ENCODE measurements at regions not wholly inside any gene's neighbourhood (a gene's known extent, or its start where the extent isn't known, plus 50 kb on each side); places are given as distances from the start of the nearest gene placed in this dataset.
"Not testable (repeated sequence)": the region's sequence is repeated elsewhere in the genome, so short reads cannot be mapped to it uniquely, and the experiment has no call there.

- ChIA-PET RAD21 (ENCODE audit: low non-redundant PET in 1 of 2, low total read pairs in 2 of 2, uncharacterized antibody in 2 of 2, unreplicated experiment in 2 of 2) (no interaction called here), POLR2A (no interaction called here), CTCF (no interaction called here)
- Histone ChIP-seq H3K36me3 (ENCODE audit: control insufficient read depth in 1 of 2, insufficient read depth in 2 of 2, low read length in 2 of 2) (no peaks in the 10 kb centered on the region), H2AFZ (ENCODE audit: low read depth, low read length, poor library complexity, severe bottlenecking) (no peak overlapping the region), H3K4me2 (ENCODE audit: low read length) (no peak overlapping the region), H3K9me2 (ENCODE audit: insufficient read depth) (no peaks in the 10 kb centered on the region), H3K4me3 (replicated peaks in 1 of 2; ENCODE audit: low read depth in 1 of 2, low read length in 2 of 2) (no peak overlapping the region), H3K4me1 (ENCODE audit: control insufficient read depth in 1 of 2, insufficient read depth in 2 of 2, low read length in 2 of 2) (peaks cover 6 to 21% of the 10 kb centered on the region in 2 experiments; a peak in 3 of 4 replicates), H3K9me3 (ENCODE audit: control insufficient read depth in 1 of 2, insufficient read depth in 1 of 2, low read depth in 1 of 2, low read length in 2 of 2) (no peaks in the 10 kb centered on the region), H3K27me3 (ENCODE audit: insufficient read depth, low read length) (no peaks in the 10 kb centered on the region), H3K27ac (ENCODE audit: low read depth, low read length) (no peak overlapping the region), H4K20me1 (ENCODE audit: insufficient read depth) (no peaks in the 10 kb centered on the region), H3K9ac (ENCODE audit: low read length) (no peak overlapping the region), H3K79me2 (ENCODE audit: insufficient read depth, low read length) (no peaks in the 10 kb centered on the region)
- TF ChIP-seq ELF1 (IDR thresholded peaks at IDR 0.05; ENCODE audit: borderline replicate concordance, low read depth) (no peak), EGR1 (IDR thresholded peaks at IDR 0.05; ENCODE audit: low read depth) (no peak), SP1 (IDR thresholded peaks at IDR 0.05; ENCODE audit: low read depth) (no peak), FOSL1 (IDR thresholded peaks at IDR 0.05; ENCODE audit: low read depth) (no peak), MAX (IDR thresholded peaks at IDR 0.05) (no peak), CBX3 (IDR thresholded peaks at IDR 0.05; ENCODE audit: low read depth) (no peak)
- DNase-seq (ENCODE audit: low read depth, low spot score) (no peak), ATAC-seq (no peak)
- intact Hi-C loops (cut with micrococcal nuclease) = no loop called here
- no TSS peak for BruUV-seq (replicated peaks)
Observed at GRCh38 chr7:116407165-116407564, 92.4 kb upstream of the CAV2 start.

GRCh38 chr7:116408166-116408565 lies 91.4 kb upstream of the CAV2 start:
- intact Hi-C loops (cut with micrococcal nuclease) = no loop called here
- no peaks in the 10 kb centered on the region for H3K9me3 ChIP-seq (ENCODE audit: control insufficient read depth in 1 of 2, insufficient read depth in 1 of 2, low read depth in 1 of 2, low read length in 2 of 2)
- no peak for DNase-seq (ENCODE audit: low read depth, low spot score)
- H3K36me3 ChIP-seq (ENCODE audit: control insufficient read depth in 1 of 2, insufficient read depth in 2 of 2, low read length in 2 of 2) = no peaks in the 10 kb centered on the region
- ChIA-PET POLR2A (no interaction called here), RAD21 (ENCODE audit: low non-redundant PET in 1 of 2, low total read pairs in 2 of 2, uncharacterized antibody in 2 of 2, unreplicated experiment in 2 of 2) (no interaction called here), CTCF (no interaction called here)
- H3K9ac ChIP-seq (ENCODE audit: low read length) = no peak overlapping the region
- H4K20me1 ChIP-seq (ENCODE audit: insufficient read depth) = no peaks in the 10 kb centered on the region
- H3K79me2 ChIP-seq (ENCODE audit: insufficient read depth, low read length) = no peaks in the 10 kb centered on the region
- H3K4me3 ChIP-seq (replicated peaks in 1 of 2; ENCODE audit: low read depth in 1 of 2, low read length in 2 of 2) = no peak overlapping the region
- TF ChIP-seq CTCF (IDR thresholded peaks at IDR 0.05 in 2 of 3, conservative IDR thresholded peaks at IDR 0.05 in 1 of 3; ENCODE audit: borderline replicate concordance in 1 of 3, insufficient read depth in 1 of 3, low read depth in 2 of 3, low read length in 2 of 3) (no peak), YY1 (IDR thresholded peaks at IDR 0.05; ENCODE audit: extremely low read depth, insufficient replicate concordance, low read depth, low read length) (no peak), MAX (IDR thresholded peaks at IDR 0.05) (no peak), RAD21 (IDR thresholded peaks at IDR 0.05; ENCODE audit: low read depth) (no peak), JUND (IDR thresholded peaks at IDR 0.05) (no peak), FOSL1 (IDR thresholded peaks at IDR 0.05; ENCODE audit: low read depth) (no peak), EZH2phosphoT487 (IDR thresholded peaks at IDR 0.05; ENCODE audit: borderline replicate concordance) (no peak), ZFX (IDR thresholded peaks at IDR 0.05) (no peak), SIN3A (IDR thresholded peaks at IDR 0.05; ENCODE audit: low read depth) (no peak), POLR2AphosphoS5 (IDR thresholded peaks at IDR 0.05; ENCODE audit: low read depth, low read length) (no peak)
- no peak for ATAC-seq
- no peaks in the 10 kb centered on the region for H3K27me3 ChIP-seq (ENCODE audit: insufficient read depth, low read length)
- BruUV-seq (replicated peaks) = no TSS peak
- no peak overlapping the region for H3K27ac ChIP-seq (ENCODE audit: low read depth, low read length)
- no peak overlapping the region for H2AFZ ChIP-seq (ENCODE audit: low read depth, low read length, poor library complexity, severe bottlenecking)
- no peak overlapping the region for H3K4me2 ChIP-seq (ENCODE audit: low read length)
- H3K4me1 ChIP-seq (ENCODE audit: control insufficient read depth in 1 of 2, insufficient read depth in 2 of 2, low read length in 2 of 2) = peaks cover 6 to 21% of the 10 kb centered on the region in 2 experiments; a peak in 3 of 4 replicates
- H3K9me2 ChIP-seq (ENCODE audit: insufficient read depth) = no peaks in the 10 kb centered on the region

GRCh38 chr7:116408831-116409453 lies 90.6 kb upstream of the CAV2 start:
- H4K20me1 ChIP-seq (ENCODE audit: insufficient read depth); H3K4me2 ChIP-seq (ENCODE audit: low read length); H3K9ac ChIP-seq (ENCODE audit: low read length); H3K79me2 ChIP-seq (ENCODE audit: insufficient read depth, low read length); DNase-seq (ENCODE audit: low read depth, low spot score); H3K9me3 ChIP-seq (ENCODE audit: control insufficient read depth in 1 of 2, insufficient read depth in 1 of 2, low read depth in 1 of 2, low read length in 2 of 2); H3K9me2 ChIP-seq (ENCODE audit: insufficient read depth); H3K4me3 ChIP-seq (replicated peaks in 1 of 2; ENCODE audit: low read depth in 1 of 2, low read length in 2 of 2); BruUV-seq (replicated peaks); ATAC-seq; H2AFZ ChIP-seq (ENCODE audit: low read depth, low read length, poor library complexity, severe bottlenecking); CTCF ChIA-PET; H3K27ac ChIP-seq (ENCODE audit: low read depth, low read length); intact Hi-C loops (cut with micrococcal nuclease); H3K36me3 ChIP-seq (ENCODE audit: control insufficient read depth in 1 of 2, insufficient read depth in 2 of 2, low read length in 2 of 2); RAD21 ChIA-PET (ENCODE audit: low non-redundant PET in 1 of 2, low total read pairs in 2 of 2, uncharacterized antibody in 2 of 2, unreplicated experiment in 2 of 2); H3K27me3 ChIP-seq (ENCODE audit: insufficient read depth, low read length): not testable (repeated sequence)
- POLR2A ChIA-PET = interaction anchor here (0.6 kb wide), 1 partner anchor 90 kb away, joined by 5 read pairs; no protein-coding TSS in a partner anchor
- peaks cover 6 to 18% of the 10 kb centered on the region in 2 experiments; a peak in 3 of 4 replicates for H3K4me1 ChIP-seq (ENCODE audit: control insufficient read depth in 1 of 2, insufficient read depth in 2 of 2, low read length in 2 of 2)

Data from HCT116 (cell line).